ENCODE measurements at regions not wholly inside any gene's neighbourhood (a gene's known extent, or its start where the extent isn't known, plus 50 kb on each side); places are given as distances from the start of the nearest gene placed in this dataset.

GRCh38 chr18:2213905-2214304 is 357.4 kb downstream of the METTL4 start:
- TF ChIP-seq YY1 (IDR thresholded peaks at IDR 0.05; ENCODE audit: insufficient read depth, insufficient read length) (no peak), ZNF274 (IDR thresholded peaks at IDR 0.05; ENCODE audit: low read depth, low read length) (no peak)

Measured in NT2/D1 (cell line).